Osteocyte (in vitro differentiated cells): ENCODE measurements at regions not wholly inside any gene's neighbourhood (a gene's known extent, or its start where the extent isn't known, plus 50 kb on each side); places are given as distances from the start of the nearest gene placed in this dataset.

Experiments used
- DNase-seq: peaks from one replicate; pipeline ENCODE4 v3.0.0; 2021; ENCODE audit warnings: mixed read lengths; ENCODE audit not compliant: unreplicated experiment; ENCODE audit errors: extremely low spot score
- H3K27ac Mint-ChIP-seq: one replicate; pipeline ENCODE4 v1.8.0; 2021; ENCODE audit warnings: mild to moderate bottlenecking, mixed read lengths; ENCODE audit not compliant: unreplicated experiment
- H3K27me3 Mint-ChIP-seq: one replicate; pipeline ENCODE4 v1.8.0; 2021; ENCODE audit warnings: mixed read lengths; ENCODE audit not compliant: unreplicated experiment
- H3K36me3 Mint-ChIP-seq: one replicate; pipeline ENCODE4 v1.8.0; 2021; ENCODE audit warnings: mixed read lengths; ENCODE audit not compliant: unreplicated experiment
- H3K4me1 Mint-ChIP-seq: one replicate; pipeline ENCODE4 v1.8.0; 2021; ENCODE audit warnings: mixed read lengths; ENCODE audit not compliant: unreplicated experiment
- H3K4me3 Mint-ChIP-seq: one replicate; pipeline ENCODE4 v1.8.0; 2021; ENCODE audit warnings: mild to moderate bottlenecking, moderate library complexity, mixed read lengths; ENCODE audit not compliant: unreplicated experiment
- H3K9me3 Mint-ChIP-seq: one replicate; pipeline ENCODE4 v1.8.0; 2021; ENCODE audit warnings: mixed read lengths; ENCODE audit not compliant: unreplicated experiment
- TF ChIP-seq, protein P1 (sequence below): fragments of 200-600 bp; sonication (generic); IDR thresholded peaks from 2 replicates; pipeline ENCODE4 v1.5.0; 2021; ENCODE audit warnings: antibody characterized with exemption, mild to moderate bottlenecking, moderate library complexity

- H3K36me3 Mint-ChIP-seq: no peaks in the 10 kb centered on the region
- H3K27ac Mint-ChIP-seq: no peak overlapping the region
- TF ChIP-seq, protein P1, sequence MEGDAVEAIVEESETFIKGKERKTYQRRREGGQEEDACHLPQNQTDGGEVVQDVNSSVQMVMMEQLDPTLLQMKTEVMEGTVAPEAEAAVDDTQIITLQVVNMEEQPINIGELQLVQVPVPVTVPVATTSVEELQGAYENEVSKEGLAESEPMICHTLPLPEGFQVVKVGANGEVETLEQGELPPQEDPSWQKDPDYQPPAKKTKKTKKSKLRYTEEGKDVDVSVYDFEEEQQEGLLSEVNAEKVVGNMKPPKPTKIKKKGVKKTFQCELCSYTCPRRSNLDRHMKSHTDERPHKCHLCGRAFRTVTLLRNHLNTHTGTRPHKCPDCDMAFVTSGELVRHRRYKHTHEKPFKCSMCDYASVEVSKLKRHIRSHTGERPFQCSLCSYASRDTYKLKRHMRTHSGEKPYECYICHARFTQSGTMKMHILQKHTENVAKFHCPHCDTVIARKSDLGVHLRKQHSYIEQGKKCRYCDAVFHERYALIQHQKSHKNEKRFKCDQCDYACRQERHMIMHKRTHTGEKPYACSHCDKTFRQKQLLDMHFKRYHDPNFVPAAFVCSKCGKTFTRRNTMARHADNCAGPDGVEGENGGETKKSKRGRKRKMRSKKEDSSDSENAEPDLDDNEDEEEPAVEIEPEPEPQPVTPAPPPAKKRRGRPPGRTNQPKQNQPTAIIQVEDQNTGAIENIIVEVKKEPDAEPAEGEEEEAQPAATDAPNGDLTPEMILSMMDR: no peak
- H3K4me3 Mint-ChIP-seq: no peak overlapping the region
- no peaks in the 10 kb centered on the region for H3K4me1 Mint-ChIP-seq
- no peak for DNase-seq
- peaks cover 5% of the 10 kb centered on the region for H3K9me3 Mint-ChIP-seq
- no peaks in the 10 kb centered on the region for H3K27me3 Mint-ChIP-seq
These were observed 136.0 kb upstream of the WDR11 start for GRCh38 chr10:120715171-120715570.

GRCh38 chr10:120719333-120719732, 131.8 kb upstream of the WDR11 start:
- no peak overlapping the region for H3K27ac Mint-ChIP-seq
- H3K4me3 Mint-ChIP-seq: no peak overlapping the region
- no peaks in the 10 kb centered on the region for H3K27me3 Mint-ChIP-seq
- H3K36me3 Mint-ChIP-seq: no peaks in the 10 kb centered on the region
- H3K9me3 Mint-ChIP-seq: peaks cover 5% of the 10 kb centered on the region
- DNase-seq: no peak
- H3K4me1 Mint-ChIP-seq: no peaks in the 10 kb centered on the region
- TF ChIP-seq, protein P1: no peak

- no peak overlapping the region for H3K27ac Mint-ChIP-seq
- no peaks in the 10 kb centered on the region for H3K9me3 Mint-ChIP-seq
- no peaks in the 10 kb centered on the region for H3K27me3 Mint-ChIP-seq
- no peaks in the 10 kb centered on the region for H3K4me1 Mint-ChIP-seq
- no peak for DNase-seq
- TF ChIP-seq, protein P1: no peak
- no peaks in the 10 kb centered on the region for H3K36me3 Mint-ChIP-seq
- H3K4me3 Mint-ChIP-seq: no peak overlapping the region
These were observed 124.2 kb upstream of the WDR11 start for GRCh38 chr10:120727001-120727400.

DNA sequence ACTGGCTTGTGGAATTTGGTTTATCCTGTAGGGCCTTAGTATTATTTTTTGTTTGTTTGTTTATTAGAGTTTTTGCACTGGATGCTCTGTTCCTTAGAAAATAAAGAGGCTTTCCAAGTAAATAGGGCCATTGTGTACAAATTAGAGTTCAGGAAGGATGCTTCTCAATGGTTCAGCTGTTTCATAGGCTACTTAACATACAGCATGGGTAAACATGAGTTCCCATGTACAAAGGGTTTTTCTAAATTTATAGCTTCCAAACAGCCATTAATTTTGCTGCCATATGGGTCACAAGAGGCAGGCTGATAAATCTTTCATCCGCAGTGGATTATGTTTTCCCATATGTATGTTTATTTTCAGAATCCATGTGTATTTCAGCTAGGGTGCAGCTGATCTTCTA, 121.6 kb upstream of the WDR11 start:
- Mint-ChIP-seq H3K4me1 (no peaks in the 10 kb centered on the region), H3K27ac (no peak overlapping the region), H3K4me3 (no peak overlapping the region), H3K27me3 (no peaks in the 10 kb centered on the region), H3K9me3 (no peaks in the 10 kb centered on the region), H3K36me3 (no peaks in the 10 kb centered on the region)
- DNase-seq: no peak
- TF ChIP-seq, protein P1: no peak

- Mint-ChIP-seq H3K9me3 (no peaks in the 10 kb centered on the region), H3K4me3 (no peak overlapping the region), H3K4me1 (no peaks in the 10 kb centered on the region), H3K27me3 (peaks cover 3% of the 10 kb centered on the region), H3K36me3 (no peaks in the 10 kb centered on the region), H3K27ac (no peak overlapping the region)
- DNase-seq: no peak
- TF ChIP-seq, protein P1: no peak
These were observed 119.1 kb upstream of the WDR11 start for GRCh38 chr10:120732067-120732466.
